ENCODE measurements at regions not wholly inside any gene's neighbourhood (a gene's known extent, or its start where the extent isn't known, plus 50 kb on each side); places are given as distances from the start of the nearest gene placed in this dataset.
"Not testable (repeated sequence)": the region's sequence is repeated elsewhere in the genome, so short reads cannot be mapped to it uniquely, and the experiment has no call there.

GRCh38 chr13:44783994-44784707, 205.1 kb downstream of the NUFIP1 start:
- no peak for DNase-seq (ENCODE audit: low read depth in 1 of 2, low spot score in 1 of 2)

- no peak for DNase-seq (ENCODE audit: low read depth in 1 of 2, low spot score in 1 of 2)
Measured at GRCh38 chr13:44780591-44781280, 204.6 kb upstream of the TSC22D1 start.

- no peak for DNase-seq (ENCODE audit: low read depth in 1 of 2, low spot score in 1 of 2)
Measured at GRCh38 chr13:44778761-44779484, 202.8 kb upstream of the TSC22D1 start.

GRCh38 chr13:44775290-44775689, 199.2 kb upstream of the TSC22D1 start:
- DNase-seq (ENCODE audit: low read depth in 1 of 2, low spot score in 1 of 2), result not testable (repeated sequence)

DNA sequence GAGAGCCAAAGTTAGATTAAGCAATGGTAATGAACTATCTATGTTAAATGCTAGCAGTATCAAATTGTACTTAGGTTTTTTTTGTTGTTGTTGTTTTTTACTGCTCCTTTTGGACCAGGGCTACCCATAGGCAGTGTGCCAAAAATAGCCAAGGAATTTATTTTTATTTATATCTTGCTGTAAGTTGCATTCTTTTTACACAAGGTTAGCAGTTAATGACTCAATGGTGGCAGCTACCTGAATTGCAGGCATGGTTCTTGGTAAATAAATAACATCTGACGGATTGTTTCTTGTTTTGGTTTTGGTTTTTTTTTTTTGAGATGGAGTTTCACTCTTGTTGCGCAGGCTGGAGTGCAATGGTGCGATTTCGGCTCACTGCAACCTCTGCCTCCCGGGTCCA, 194.8 kb upstream of the TSC22D1 start:
- no peak for DNase-seq (ENCODE audit: low read depth in 1 of 2, low spot score in 1 of 2)

- DNase-seq (ENCODE audit: low read depth in 1 of 2, low spot score in 1 of 2), result no peak
Measured at GRCh38 chr13:44769686-44770085, 193.6 kb upstream of the TSC22D1 start.

DNA sequence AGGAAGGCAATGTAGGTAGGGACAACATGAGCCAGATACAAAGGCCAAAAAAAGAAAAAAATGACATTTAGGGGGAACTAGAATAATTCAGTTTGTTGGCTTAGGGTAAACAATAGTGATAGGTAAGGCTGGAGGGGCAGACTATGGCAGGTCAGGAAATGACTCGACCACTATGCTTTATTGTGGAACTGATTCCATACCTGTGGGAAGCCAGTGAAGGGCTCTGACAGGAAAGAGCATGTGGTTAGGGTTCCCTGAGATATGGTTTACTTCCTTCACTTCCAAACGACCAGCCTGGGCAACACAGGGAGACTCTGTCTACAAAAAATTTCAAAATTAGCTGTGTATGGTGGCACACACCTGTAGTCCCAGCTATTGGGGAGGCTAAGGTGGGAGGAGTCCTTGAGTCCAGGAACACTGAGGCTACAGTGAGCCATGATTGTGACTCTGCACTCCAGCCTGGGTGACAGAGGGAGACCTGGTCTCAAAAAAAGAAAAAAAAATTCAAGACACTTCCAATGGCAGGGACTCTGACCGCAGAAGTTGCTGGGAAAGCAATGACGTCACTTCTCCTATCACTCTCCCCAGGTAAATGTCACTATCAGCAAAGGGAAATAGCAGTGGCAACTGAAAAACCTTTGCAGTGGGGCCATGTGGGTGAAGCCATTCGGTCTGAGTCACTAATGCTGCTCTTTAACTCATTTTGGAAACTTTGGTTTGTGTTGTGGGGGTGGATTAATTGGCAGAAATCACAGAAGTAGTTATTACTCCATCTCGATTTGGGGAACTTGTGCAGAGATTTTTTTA, 192.8 kb upstream of the TSC22D1 start:
- no peak for DNase-seq (ENCODE audit: low read depth in 1 of 2, low spot score in 1 of 2)

GRCh38 chr13:44768239-44768638, 192.1 kb upstream of the TSC22D1 start:
- DNase-seq (ENCODE audit: low read depth in 1 of 2, low spot score in 1 of 2), result no peak

- DNase-seq (ENCODE audit: low read depth in 1 of 2, low spot score in 1 of 2), result no peak
Measured at GRCh38 chr13:44765001-44765471, 188.9 kb upstream of the TSC22D1 start.

GRCh38 chr13:44764302-44764692, 188.2 kb upstream of the TSC22D1 start:
- DNase-seq (ENCODE audit: low read depth in 1 of 2, low spot score in 1 of 2), result no peak

DNA sequence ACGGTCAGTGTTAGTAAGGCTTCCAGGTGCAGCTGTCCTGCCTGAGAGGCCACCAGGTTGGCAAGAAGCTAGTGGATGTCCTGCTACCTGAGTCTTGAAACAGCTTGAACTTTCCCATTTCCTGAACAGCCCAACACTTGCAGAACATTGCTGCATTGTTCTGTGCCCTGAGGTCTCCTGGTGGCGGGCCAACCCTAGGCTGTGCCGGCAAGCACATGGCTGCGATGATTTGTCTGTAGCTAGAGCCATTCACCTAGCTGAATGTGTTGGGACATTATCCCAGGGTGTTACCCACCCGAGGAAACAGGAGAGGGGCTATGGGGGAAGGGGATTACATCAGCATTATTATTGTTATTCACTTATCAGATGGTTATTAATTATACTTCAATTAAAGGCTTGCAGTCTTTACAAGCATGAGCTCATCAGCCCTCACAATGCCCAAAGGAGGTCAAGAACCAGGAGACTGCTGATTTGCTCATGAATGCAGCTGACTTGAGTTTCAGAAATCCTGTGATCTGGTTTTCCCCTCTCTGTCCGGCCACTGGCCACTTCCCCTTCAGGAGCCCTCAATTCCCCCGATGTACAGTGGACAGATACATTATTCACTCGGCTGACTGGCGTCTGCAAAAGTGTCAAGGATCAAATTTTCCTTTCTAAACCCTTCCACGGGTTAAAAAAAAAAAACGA, 187.6 kb upstream of the TSC22D1 start:
- no peak for DNase-seq (ENCODE audit: low read depth in 1 of 2, low spot score in 1 of 2)

- DNase-seq (ENCODE audit: low read depth in 1 of 2, low spot score in 1 of 2), result no peak
Measured at GRCh38 chr13:44762911-44763310, 186.8 kb upstream of the TSC22D1 start.

DNA sequence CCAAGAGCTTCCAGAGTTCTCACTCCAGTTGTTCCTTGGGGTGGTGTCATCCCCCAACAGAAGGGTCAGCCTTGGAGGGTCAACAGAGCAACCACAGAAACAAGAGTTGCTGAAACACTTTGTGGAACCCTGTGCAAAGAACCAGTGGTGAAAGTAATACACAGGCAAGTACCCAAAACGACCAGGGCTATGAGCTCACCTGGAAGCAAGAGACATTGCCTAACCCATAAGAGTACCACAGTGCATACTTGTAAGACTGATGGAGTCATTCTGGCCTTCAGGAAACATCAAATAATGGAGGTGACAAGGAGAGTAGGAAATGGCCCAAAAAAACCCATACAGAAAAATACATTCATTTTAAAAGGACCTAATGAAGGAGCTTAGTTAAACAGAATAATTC, 184.3 kb upstream of the TSC22D1 start:
- no peak for DNase-seq (ENCODE audit: low read depth in 1 of 2, low spot score in 1 of 2)

DNA sequence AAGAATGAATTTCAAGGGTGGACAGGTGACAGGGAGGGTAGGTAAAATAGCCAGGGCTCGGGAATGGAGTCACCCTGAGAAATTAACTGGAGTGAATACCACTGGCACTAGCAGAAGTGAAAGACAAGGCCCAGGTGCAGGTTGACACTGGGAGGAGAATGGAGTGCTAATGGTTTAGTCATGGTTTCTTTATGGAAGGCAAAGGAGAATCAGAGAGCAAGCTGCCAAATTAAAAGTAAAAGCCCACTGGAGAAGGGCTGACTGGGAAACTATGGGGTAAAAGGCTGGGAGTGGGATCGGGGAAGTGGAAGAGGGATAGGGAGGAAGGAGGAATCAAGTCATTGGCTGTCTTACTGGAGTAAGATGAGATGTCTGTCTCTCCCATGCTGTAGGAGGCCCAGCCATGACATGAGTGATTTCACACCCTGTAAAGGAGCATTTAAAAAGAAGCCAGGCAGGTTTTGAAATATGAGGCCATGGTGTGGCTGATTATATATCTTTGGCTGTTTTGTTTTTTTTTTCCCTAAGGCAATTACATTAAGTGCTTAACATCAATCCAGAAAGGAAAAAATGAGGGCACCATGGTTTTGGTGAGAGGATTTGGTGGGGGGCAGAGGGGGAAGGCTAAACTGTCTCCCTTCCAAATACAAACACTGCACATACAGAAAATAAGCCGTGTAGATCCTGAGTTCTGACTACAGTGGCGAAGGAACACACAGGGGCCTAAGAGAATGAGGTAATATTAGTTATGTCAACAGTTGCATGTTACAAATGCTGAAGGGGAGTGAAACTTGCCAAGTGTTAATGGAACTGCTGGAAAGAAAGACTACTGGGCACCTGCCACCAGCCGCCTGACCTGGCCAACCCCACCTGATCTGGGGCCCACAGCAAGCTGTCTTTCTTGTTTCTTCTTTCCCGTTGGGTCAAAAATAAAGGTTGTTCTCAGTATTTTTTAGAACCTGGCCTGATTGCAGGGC, 183.5 kb upstream of the TSC22D1 start:
- DNase-seq (ENCODE audit: low read depth in 1 of 2, low spot score in 1 of 2), result no peak

DNA sequence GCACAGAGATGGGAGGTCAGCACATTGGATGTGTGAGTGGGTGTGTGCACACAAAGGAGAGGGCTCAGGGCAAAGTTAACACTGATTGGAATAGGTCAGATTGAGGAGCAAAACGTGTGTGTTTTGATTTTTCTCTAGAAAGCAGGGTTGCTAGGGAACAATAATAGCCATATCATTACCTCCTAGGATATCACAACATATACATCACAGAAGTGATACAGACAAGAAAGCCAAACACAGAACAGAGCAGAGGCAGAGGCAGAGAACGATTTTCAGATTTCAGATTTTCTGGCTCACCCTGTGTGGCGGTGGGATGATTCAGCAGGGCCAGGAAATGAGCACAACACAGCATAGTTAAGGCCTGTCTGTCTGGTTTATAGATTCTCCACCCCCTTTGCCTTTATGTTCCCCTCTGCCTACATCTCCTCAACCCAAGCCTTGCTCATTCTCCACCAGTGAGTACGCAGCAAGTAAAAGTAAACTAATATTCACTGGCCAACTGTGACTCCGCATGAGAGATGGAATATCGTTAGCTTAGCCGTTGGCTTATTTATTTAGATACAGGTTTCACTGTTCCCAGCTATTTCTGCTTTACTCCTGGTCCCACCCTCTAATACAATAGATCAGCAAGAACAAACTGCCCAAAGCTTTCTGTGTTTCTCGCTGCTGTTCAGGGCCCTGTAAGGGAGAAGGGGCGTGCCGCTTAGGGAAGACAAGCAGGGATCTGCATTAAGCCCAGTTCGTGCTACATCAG, 182.7 kb upstream of the TSC22D1 start:
- no peak for DNase-seq (ENCODE audit: low read depth in 1 of 2, low spot score in 1 of 2)

GRCh38 chr13:44757671-44758070, 181.5 kb upstream of the TSC22D1 start:
- no peak for DNase-seq (ENCODE audit: low read depth in 1 of 2, low spot score in 1 of 2)

DNA sequence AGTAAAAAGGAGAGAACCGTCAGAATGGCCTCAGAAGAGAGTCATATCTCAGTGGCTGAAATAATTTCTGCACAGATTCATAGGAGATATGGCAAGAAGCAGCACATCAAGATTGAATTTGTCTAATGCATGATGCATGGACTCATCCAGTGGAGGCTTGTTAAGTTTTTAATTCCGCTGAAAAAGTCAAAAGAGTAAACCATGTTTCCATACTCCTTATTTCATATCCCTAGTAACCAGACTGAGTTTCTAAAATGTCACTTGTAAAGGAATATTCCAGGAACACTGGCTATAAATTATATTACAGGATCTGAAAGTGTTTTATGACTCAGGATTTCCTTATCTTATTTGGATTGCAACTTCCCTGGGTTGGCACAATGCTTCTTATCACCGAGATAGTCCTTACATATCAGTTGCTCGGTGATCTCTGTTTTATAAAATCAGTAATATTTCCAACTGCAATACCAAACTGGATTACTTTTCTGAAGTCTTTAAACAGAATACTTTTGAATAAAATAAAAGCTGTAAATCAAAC, 180.2 kb upstream of the TSC22D1 start:
- no peak for DNase-seq (ENCODE audit: low read depth in 1 of 2, low spot score in 1 of 2)

DNA sequence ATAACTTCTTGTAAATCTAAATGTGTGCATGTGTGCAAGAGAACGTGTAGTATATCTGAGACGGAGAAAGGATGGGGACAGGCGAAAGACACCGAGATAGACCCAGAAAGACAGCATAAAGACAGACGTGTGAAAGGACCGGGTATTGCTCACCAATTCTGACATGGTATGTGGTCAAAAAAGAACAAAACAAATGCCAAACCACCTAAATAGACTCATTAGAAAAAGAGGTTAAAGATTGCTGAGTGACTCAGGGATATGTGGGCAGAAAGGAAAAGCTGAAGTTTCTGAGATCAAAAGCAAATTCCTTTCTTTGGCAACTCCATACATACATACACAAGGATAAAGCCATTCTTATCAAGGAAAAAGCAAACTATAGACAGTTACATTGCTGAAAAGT, 179.7 kb upstream of the TSC22D1 start:
- no peak for DNase-seq (ENCODE audit: low read depth in 1 of 2, low spot score in 1 of 2)

- DNase-seq (ENCODE audit: low read depth in 1 of 2, low spot score in 1 of 2), result no peak
Measured at GRCh38 chr13:44752164-44752563, 176.0 kb upstream of the TSC22D1 start.
